ENCODE measurements at regions not wholly inside any gene's neighbourhood (a gene's known extent, or its start where the extent isn't known, plus 50 kb on each side); places are given as distances from the start of the nearest gene placed in this dataset.
"Not testable (repeated sequence)": the region's sequence is repeated elsewhere in the genome, so short reads cannot be mapped to it uniquely, and the experiment has no call there.

DNA sequence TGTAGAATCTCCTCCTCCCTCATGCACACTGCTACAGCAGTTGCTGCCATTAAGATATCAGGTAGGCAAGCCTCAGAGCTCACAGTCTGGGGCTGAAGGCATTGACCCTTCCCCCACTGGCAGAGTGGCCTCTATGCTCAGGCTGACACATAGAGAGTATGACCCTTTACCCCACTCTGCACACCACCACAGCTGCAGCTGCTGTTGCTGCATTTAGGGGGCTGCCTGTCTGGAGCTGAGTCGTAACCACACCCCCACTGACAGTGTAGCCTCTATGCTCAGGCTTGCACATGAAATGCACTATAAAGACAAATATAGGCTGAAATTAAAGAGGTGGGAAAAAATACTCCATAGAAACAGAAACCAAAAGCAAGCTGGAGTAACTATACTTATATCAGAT, 289.3 kb upstream of the PABPC4L start:
- Histone ChIP-seq H3K9ac (ENCODE audit: low read length) (no peak overlapping the region), H2AFZ (ENCODE audit: low read length) (no peak overlapping the region), H4K20me1 (ENCODE audit: low read length) (no peaks in the 10 kb centered on the region), H3K79me2 (ENCODE audit: low read length) (no peaks in the 10 kb centered on the region), H3K27ac (ENCODE audit: low read length) (no peak overlapping the region), H3K36me3 (ENCODE audit: low read depth, low read length) (no peaks in the 10 kb centered on the region), H3K4me3 (ENCODE audit: low read length) (no peak overlapping the region), H3K4me2 (ENCODE audit: low read length) (no peak overlapping the region), H3K9me3 (ENCODE audit: low read length) (no peaks in the 10 kb centered on the region), H3F3A (ENCODE audit: low read length, unreplicated experiment) (no peaks in the 10 kb centered on the region), H3K27me3 (ENCODE audit: low read length) (no peaks in the 10 kb centered on the region), H3K4me1 (ENCODE audit: insufficient read depth, low read length) (no peaks in the 10 kb centered on the region), H3K9me2 (replicated peaks; ENCODE audit: low read length) (no peaks in the 10 kb centered on the region)
- ChIA-PET POLR2A (ENCODE audit: unreplicated experiment) (no interaction called here), CTCF (no interaction called here)
- DNase-seq: no peak
- TF ChIP-seq EZH2 (IDR thresholded peaks at IDR 0.05; ENCODE audit: low read length, unreplicated experiment): no peak
- TF ChIP-seq EZH2phosphoT487 (IDR thresholded peaks at IDR 0.05; ENCODE audit: borderline replicate concordance, low read length): no peak
- TF ChIP-seq, protein P1, sequence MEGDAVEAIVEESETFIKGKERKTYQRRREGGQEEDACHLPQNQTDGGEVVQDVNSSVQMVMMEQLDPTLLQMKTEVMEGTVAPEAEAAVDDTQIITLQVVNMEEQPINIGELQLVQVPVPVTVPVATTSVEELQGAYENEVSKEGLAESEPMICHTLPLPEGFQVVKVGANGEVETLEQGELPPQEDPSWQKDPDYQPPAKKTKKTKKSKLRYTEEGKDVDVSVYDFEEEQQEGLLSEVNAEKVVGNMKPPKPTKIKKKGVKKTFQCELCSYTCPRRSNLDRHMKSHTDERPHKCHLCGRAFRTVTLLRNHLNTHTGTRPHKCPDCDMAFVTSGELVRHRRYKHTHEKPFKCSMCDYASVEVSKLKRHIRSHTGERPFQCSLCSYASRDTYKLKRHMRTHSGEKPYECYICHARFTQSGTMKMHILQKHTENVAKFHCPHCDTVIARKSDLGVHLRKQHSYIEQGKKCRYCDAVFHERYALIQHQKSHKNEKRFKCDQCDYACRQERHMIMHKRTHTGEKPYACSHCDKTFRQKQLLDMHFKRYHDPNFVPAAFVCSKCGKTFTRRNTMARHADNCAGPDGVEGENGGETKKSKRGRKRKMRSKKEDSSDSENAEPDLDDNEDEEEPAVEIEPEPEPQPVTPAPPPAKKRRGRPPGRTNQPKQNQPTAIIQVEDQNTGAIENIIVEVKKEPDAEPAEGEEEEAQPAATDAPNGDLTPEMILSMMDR (conservative IDR thresholded peaks at IDR 0.05; ENCODE audit: low read depth, low read length): no peak
- no peak for ATAC-seq
- intact Hi-C loops (cut with micrococcal nuclease): no loop called here
- no TSS peak for BruUV-seq (replicated peaks)

DNA sequence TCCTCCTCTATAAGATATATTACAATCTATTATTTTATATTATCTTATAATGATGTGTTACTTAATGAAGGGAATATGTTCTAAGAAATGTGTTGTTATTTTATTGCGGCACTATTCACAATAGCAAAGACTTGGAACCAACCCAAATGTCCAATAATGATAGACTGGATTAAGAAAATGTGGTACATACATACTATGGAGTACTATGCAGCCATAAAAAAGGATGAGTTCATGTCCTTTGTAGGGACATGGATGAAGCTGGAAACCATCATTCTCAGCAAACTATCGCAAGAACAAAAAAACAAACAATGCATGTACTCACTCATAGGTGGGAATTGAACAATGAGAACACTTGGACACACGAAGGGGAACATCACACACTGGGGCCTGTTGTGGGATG, 281.9 kb upstream of the PABPC4L start:
- BruUV-seq (replicated peaks); H3K79me2 ChIP-seq (ENCODE audit: low read length); H4K20me1 ChIP-seq (ENCODE audit: low read length); H3F3A ChIP-seq (ENCODE audit: low read length, unreplicated experiment); H3K9ac ChIP-seq (ENCODE audit: low read length); ATAC-seq; H3K4me1 ChIP-seq (ENCODE audit: insufficient read depth, low read length); POLR2A ChIA-PET (ENCODE audit: unreplicated experiment); H3K9me3 ChIP-seq (ENCODE audit: low read length); H3K27me3 ChIP-seq (ENCODE audit: low read length); H3K4me3 ChIP-seq (ENCODE audit: low read length); H3K27ac ChIP-seq (ENCODE audit: low read length); DNase-seq; H3K9me2 ChIP-seq (replicated peaks; ENCODE audit: low read length); CTCF ChIA-PET; intact Hi-C loops (cut with micrococcal nuclease); H3K36me3 ChIP-seq (ENCODE audit: low read depth, low read length); H2AFZ ChIP-seq (ENCODE audit: low read length); H3K4me2 ChIP-seq (ENCODE audit: low read length): not testable (repeated sequence)

DNA sequence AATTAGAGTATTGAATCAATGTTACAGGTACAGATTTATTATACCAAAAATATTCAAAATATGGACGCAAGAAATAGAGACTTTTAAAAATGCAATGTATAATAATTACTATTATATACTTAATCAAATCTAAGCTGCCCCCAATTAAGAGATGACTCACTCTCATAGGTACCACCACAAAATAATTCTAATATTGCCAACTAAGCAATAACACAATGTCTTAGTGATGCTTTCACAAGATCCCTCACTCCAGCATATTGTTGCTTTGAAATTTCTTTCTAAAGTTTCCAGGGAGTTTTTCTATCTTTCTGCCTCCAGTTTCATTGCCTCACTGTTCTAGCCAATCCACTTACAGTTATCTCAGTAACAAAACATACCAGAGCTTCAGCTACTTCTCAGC, 270.0 kb upstream of the PABPC4L start:
- POLR2A ChIA-PET (ENCODE audit: unreplicated experiment): no interaction called here
- Histone ChIP-seq H3K27me3 (ENCODE audit: low read length) (no peaks in the 10 kb centered on the region), H3K4me1 (ENCODE audit: insufficient read depth, low read length) (no peaks in the 10 kb centered on the region), H3K4me3 (ENCODE audit: low read length) (no peak overlapping the region), H3K9me2 (replicated peaks; ENCODE audit: low read length) (no peaks in the 10 kb centered on the region), H3F3A (ENCODE audit: low read length, unreplicated experiment) (no peaks in the 10 kb centered on the region), H4K20me1 (ENCODE audit: low read length) (no peaks in the 10 kb centered on the region), H3K9me3 (ENCODE audit: low read length) (no peaks in the 10 kb centered on the region), H3K79me2 (ENCODE audit: low read length) (no peaks in the 10 kb centered on the region), H3K4me2 (ENCODE audit: low read length) (no peak overlapping the region), H3K27ac (ENCODE audit: low read length) (no peak overlapping the region), H3K9ac (ENCODE audit: low read length) (no peak overlapping the region), H3K36me3 (ENCODE audit: low read depth, low read length) (no peaks in the 10 kb centered on the region), H2AFZ (ENCODE audit: low read length) (no peak overlapping the region)
- intact Hi-C loops (cut with micrococcal nuclease): loop anchor here (2.0 to 10.0 kb wide), 2 partner anchors 305 to 433 kb away; no protein-coding TSS in a partner anchor
- ATAC-seq (no peak), DNase-seq (no peak)
- CTCF ChIA-PET: no interaction called here
- no TSS peak for BruUV-seq (replicated peaks)
- TF ChIP-seq EZH2 (IDR thresholded peaks at IDR 0.05; ENCODE audit: low read length, unreplicated experiment) (no peak), EZH2phosphoT487 (IDR thresholded peaks at IDR 0.05; ENCODE audit: borderline replicate concordance, low read length) (no peak)
- TF ChIP-seq, protein P1 (conservative IDR thresholded peaks at IDR 0.05; ENCODE audit: low read depth, low read length): no peak

Data from PC-3 (cell line).